ENCODE measurements at regions not wholly inside any gene's neighbourhood (a gene's known extent, or its start where the extent isn't known, plus 50 kb on each side); places are given as distances from the start of the nearest gene placed in this dataset.

- TF ChIP-seq, protein P1, sequence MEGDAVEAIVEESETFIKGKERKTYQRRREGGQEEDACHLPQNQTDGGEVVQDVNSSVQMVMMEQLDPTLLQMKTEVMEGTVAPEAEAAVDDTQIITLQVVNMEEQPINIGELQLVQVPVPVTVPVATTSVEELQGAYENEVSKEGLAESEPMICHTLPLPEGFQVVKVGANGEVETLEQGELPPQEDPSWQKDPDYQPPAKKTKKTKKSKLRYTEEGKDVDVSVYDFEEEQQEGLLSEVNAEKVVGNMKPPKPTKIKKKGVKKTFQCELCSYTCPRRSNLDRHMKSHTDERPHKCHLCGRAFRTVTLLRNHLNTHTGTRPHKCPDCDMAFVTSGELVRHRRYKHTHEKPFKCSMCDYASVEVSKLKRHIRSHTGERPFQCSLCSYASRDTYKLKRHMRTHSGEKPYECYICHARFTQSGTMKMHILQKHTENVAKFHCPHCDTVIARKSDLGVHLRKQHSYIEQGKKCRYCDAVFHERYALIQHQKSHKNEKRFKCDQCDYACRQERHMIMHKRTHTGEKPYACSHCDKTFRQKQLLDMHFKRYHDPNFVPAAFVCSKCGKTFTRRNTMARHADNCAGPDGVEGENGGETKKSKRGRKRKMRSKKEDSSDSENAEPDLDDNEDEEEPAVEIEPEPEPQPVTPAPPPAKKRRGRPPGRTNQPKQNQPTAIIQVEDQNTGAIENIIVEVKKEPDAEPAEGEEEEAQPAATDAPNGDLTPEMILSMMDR (IDR thresholded peaks at IDR 0.05): no peak
- TF ChIP-seq POLR2A (IDR thresholded peaks at IDR 0.05): no peak
Measured at GRCh38 chr13:62973804-62974203, 1558.2 kb upstream of the PCDH20 start.
